Amygdala (tissue), 56 donors: ENCODE measurements at regions not wholly inside any gene's neighbourhood (a gene's known extent, or its start where the extent isn't known, plus 50 kb on each side); places are given as distances from the start of the nearest gene placed in this dataset.
"Not testable (repeated sequence)": the region's sequence is repeated elsewhere in the genome, so short reads cannot be mapped to it uniquely, and the experiment has no call there.

Experiments used
- DNase-seq, 56 donors: peaks; one replicate each; lab custom pipeline; 2025; lab: John Stamatoyannopoulos, UW

DNA sequence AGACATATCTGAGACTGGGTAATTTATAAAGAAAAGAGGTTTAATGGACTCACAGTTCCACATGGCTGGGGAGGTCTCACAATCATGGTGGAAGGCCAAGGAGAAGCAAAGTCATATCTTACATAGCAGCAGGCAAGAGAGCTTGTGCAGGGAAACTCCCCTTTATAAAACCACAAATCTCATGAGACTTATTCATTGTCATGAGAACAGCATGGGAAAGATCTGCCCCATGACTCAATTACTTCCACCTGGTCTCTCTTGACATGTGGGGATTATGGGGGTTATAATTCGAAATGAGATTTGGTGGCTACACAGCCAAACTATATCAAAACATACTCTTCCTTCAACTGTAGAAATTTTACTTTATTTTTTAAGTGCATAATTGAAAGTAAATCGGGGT lies 436.3 kb upstream of the KLF6 start:
- not testable (repeated sequence) for DNase-seq

- DNase-seq, result no peak
Measured at GRCh38 chr10:4219901-4220300, 434.9 kb upstream of the KLF6 start.

GRCh38 chr10:4217653-4218052 lies 432.6 kb upstream of the KLF6 start:
- DNase-seq, result no peak

DNA sequence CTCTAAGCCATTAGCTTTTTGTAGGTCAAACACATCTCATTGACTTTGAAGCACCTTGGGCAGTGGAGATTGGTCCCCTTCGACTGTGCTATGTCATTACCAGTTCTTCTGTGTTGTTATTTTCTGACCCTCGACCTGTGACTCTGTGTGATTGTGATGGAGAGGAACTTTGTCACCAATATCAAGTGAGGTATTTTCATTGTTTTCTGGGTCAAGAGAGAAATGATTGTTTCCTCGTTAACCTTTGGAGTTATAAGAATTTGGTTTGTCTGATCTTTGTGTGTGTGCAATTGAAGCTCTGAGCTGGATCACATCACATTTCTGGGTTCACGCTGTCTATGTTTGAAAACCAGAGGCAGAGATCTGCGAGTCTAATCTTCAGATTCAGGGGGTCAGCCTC lies 432.2 kb upstream of the KLF6 start:
- no peak for DNase-seq

GRCh38 chr10:4216726-4217125 lies 431.7 kb upstream of the KLF6 start:
- no peak for DNase-seq

GRCh38 chr10:4215963-4216575 lies 431.1 kb upstream of the KLF6 start:
- DNase-seq, result no peak

- no peak for DNase-seq
Measured at GRCh38 chr10:4215485-4215884, 430.5 kb upstream of the KLF6 start.

DNA sequence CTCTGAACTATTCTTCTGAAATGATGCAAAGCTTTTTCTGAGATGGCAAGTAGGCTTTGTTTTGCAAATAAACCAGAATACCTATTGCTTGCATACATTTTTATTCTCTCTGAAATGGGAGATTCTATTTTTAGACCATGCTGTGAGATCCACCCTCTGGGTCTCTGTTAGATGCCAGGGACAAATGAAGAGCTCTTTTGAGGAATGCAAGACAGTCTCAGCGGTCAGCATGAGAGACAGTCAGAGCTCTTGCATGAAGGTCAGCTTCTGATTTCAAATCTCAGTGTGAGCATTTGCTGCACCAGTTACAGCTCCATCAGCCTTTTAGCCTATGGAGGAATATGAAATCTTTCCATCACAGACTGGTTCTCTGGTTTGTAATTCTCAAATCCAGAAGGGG lies 429.9 kb upstream of the KLF6 start:
- DNase-seq, result no peak

DNA sequence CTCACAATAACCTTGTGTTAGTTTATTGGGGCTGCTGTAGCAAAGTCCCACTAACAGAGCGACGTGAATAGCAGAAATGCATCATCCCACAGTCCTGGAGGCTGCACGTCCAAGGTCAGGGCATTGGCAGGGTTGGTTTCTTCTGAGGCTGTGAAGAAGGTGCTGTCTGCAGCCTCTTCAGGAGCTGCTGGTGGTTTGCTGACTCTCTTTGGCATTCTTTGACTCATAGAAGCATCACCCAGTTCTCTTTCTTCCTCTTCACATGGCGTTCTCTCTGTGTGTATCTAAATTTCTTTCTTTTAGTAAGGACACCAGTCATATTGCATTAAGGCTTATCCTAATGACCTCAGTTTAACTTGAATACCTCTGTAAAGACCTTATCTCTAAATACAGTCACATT lies 428.4 kb upstream of the KLF6 start:
- DNase-seq, result no peak

- DNase-seq, result no peak
Measured at GRCh38 chr10:4212111-4212630, 427.2 kb upstream of the KLF6 start.

- no peak for DNase-seq
Measured at GRCh38 chr10:4208499-4208898, 423.5 kb upstream of the KLF6 start.

GRCh38 chr10:4205113-4205512 lies 420.1 kb upstream of the KLF6 start:
- DNase-seq, result no peak

DNA sequence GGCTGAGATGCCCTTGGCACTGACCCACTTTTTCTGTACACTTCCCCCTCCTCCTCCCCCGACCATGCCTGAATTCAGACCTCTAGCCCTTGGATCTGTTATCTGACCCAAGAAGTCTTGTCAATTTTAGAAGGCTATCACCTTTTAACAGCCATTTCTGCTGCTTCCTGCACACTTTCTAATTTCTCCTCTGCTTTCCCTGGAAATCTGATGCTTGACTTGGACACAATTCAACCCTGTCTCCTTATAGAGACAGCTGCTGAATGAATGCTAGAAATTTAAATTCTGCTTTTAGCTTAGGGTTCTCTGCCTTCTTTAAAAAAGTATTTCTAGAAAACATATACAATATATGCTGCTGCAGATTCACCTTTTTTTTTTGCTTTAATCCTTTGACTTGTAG lies 417.9 kb upstream of the KLF6 start:
- DNase-seq, result no peak

DNA sequence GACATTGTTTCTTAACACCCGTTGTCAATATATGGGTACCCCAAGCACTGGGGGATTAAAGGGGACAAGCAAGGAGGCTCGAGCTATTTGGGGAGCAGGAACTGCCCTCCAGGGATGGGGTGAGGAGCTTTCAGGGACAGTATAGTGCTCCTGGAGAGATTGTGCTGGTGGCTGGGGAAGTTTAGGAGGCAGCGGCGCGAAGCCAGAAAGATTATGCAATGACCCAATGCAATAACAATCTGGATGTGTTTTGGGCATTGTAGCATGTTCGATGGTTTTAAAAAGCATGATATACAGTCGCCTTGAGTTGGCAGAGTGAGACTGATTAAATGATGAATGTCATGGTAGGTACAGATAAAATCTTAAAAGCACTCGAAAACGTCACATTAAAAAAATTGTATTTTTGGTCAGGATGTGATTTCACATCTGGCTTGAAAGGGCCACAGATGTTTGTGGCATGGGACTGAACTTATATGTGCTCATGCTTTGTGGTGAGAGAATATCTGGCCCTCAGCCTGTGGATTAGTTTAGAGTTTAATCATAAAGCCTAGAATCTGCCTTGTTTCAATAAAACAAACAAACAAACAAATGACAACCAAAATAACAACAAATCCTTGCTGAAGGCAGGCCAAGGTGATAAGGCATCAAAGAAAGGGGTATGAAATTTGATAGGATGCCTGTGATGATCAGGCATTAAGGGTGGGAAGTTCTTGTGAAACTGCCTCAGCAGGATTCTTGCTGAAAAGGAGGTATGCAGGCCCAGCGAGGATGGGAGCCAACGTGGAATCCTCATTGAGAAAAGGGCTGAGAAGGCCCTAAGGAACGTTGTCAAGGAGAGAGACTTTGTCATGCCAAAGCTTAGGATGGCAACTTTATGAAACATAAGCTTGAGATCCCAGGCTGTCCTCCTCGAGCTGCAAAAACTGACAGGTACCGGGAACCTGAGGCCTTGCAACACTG lies 417.1 kb upstream of the KLF6 start:
- no peak for DNase-seq

DNA sequence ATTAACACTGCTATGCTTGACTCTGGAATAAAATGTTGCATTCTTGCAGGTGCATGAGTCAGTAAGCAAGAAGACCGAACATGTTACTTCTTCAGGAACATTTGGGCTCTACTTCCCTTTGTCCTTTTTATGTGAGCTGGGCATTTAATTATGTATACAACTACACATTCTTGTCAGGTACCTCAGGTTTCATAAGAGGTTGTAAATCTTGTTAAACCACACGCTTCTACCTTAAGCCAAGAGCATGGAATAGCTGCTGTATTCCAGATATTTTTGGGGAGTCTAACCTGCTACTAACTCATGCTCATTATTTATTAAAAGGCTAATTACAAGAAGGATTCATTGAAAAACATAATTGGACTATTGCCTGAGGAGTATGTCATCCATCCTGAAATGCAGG lies 414.2 kb upstream of the KLF6 start:
- no peak for DNase-seq

DNA sequence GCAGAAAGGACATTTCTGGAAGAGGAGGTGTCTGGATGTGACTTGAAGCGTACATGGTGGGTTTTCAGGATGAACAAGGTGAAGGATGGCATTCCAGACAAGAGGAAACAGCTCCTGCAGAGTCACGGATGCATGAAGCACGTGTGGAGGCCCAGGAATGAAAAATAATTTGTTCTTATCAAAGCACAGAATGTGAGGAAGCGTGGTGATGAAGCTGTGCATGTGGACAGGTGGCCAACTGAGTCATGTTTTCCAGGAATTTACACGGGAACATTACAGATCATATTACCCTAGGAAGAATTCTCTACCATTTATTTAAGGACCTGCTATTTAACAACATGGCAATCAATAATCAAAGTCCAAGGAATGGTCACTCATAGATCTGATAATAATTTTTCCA lies 413.2 kb upstream of the KLF6 start:
- no peak for DNase-seq

DNA sequence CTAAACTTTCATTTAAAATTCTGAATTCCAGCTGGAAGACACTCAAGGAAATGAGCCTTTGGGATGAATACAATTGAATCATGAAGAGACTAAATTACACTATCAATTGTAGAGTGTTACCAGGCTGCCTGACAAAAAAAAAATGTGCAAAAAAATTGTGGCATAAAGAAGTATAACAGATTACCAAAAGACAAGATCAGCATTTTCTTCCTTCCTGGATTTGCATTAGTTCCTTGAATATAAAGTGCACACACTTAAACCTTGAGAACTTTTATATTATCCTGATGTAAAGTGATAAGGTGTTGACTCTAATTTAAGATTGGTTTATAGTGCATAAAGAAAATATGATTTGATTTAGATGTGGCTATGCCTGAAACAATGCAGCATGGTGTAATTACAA lies 412.7 kb upstream of the KLF6 start:
- DNase-seq, result no peak

DNA sequence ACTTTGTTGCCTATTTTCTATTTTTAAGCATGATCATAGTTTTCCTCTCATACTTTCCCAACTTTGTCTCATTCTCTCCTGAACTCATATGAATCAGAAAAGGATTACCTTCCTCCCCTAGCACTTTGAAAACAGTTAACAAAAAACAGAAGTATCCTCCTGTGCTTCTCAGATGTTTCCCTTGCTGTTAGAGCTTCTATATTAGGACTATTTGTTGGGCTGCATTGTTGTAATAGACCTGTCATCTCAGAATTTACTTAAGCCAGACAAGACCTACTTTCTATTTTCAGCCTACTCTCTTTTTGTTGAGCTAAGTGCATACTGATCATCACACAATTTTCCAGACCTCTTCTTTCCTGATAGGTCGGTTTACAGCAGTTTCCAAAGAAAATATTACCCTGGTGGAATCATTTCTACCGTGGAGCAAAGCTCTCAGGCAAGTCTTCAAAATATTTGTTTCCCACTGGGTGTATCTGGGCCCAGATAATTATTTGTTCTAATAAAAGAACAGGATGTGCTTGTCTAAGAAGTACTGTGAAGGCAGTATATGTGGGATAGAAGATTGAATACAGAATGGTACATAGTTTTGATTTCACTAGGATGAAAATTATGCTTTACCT lies 411.9 kb upstream of the KLF6 start:
- DNase-seq, result no peak

DNA sequence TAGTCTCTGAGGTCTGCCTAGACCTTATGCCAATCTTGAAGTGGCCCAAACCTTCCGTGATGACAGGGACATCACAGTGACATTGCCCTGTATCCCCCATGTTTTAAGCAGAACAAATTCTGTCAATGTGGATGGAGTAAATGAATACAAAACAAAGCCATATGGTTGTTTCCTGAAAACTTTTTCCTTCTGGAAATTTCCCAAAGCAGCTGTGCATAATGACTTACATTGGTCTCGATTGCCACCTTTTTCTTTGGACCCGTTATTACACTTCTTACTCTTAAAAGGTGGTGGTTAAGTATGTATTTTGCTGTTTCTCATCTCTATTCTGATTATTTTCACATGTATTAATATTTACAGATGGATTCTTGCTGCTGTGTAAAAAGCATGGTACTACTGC lies 411.2 kb upstream of the KLF6 start:
- no peak for DNase-seq

DNA sequence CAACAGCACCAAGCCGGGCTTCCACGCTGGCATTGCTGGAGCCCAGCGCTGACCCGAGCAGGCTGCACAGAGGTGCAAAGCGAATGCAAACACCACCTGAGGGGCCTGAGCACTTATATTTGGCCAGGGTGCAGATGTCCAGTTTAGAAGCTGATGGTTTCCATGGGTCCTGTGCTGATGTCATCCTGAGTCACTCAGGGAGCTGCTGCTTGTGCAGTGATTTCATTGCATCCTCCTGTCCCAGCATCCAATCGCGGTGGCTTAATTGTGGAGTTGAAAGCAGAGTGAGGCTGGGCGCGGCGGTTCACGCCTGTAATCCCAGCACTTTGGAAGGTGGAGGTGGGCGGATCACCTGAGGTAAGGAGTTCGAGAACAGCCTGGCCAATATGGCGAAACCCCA lies 410.2 kb upstream of the KLF6 start:
- no peak for DNase-seq

GRCh38 chr10:4194231-4194630 lies 409.2 kb upstream of the KLF6 start:
- DNase-seq, result no peak

DNA sequence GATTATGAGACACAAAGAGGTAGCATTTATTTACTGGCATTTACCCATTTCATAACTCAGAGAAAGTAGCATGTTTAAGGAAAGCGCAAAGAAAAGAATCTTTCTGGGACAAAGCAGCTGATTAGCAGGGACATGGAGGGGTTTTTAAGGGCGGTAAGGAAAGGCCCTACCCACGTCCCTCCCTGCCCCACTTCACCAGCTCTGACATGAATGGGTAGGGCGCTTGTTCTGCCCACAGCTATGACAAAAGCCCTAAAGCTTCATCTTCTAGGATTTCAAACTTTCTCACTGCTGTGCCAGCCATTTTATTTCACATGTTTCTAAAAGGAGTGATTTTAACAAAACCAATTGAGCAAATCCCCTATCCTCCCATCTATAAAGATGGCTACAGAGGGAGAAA lies 406.9 kb upstream of the KLF6 start:
- no peak for DNase-seq
